SW 1271 (cell line): ENCODE measurements at regions not wholly inside any gene's neighbourhood (a gene's known extent, or its start where the extent isn't known, plus 50 kb on each side); places are given as distances from the start of the nearest gene placed in this dataset.
"Not testable (repeated sequence)": the region's sequence is repeated elsewhere in the genome, so short reads cannot be mapped to it uniquely, and the experiment has no call there.

Experiments used
- DNase-seq, 2 experiments: peaks; one replicate each; lab custom pipeline; 2025; lab: John Stamatoyannopoulos, UW

- no peak for DNase-seq
Measured at GRCh38 chr22:23395530-23396361, 184.3 kb downstream of the IGLL1 start.

GRCh38 chr22:23394525-23395326, 185.4 kb downstream of the IGLL1 start:
- DNase-seq: no peak

DNA sequence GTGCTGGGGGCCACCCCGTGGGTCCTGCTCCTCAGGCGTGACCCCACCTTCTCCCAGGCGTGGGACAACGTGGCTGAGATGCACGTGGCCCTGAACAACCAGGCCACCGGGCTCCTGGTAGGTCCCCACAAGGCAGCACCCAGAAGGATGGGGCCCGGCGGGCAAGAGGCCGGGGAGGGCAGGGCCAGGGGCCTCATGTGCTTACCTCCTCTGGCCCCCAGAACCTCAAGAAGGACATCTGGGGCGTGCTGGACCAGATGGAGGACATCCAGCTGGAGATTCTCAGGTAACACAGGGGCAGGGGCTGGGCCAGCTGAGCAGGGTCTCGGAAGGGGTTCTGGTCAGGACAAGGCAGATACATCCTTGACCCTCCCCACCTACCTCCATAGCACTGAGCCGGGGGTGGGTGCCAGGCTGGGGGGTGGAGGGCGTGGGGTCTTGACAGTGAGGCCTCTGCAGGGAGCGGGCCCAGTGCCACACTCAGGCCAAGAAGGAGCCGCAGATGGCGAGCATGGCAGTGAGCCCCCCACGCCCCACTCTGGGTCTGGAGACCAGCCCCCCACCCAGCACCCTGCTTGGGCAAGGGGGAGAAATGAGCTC, 186.3 kb downstream of the IGLL1 start:
- DNase-seq: no peak

GRCh38 chr22:23393199-23393598, 186.9 kb downstream of the IGLL1 start:
- DNase-seq: not testable (repeated sequence)

DNA sequence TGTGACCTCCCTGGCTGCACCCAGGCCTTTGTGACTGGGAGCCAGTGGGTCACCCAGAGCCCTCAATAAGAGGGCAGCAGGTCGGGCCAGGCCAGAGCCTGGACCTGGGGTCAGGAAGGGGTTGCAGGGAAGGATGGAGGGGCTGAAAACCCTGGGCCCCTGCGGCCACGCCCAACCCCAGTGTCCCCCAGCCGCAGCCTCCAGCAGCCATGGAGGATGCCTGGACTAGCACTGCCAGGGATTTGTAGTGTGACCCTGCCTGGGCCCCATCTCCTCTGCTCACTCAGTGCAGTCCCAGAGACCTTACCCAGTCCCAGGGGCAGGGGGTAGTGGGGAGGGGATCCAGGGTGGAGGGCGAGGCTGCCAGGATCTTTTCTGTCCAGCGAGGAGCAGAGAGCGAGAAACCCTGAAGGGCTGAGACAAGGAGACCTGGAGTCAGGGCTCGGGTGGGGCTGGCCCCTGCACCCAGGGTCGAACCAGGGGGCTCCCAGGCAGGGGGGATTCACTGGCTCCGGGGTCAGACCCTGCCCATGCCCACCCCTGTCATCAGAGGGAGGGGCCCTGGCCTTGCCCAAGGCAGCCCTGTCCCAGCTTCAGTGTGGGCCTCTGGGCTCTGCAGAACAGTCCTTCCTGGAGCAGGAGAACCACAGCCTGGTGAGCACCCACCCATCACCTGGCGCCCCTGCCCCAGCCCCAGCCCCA, 187.5 kb downstream of the IGLL1 start:
- no peak for DNase-seq

DNA sequence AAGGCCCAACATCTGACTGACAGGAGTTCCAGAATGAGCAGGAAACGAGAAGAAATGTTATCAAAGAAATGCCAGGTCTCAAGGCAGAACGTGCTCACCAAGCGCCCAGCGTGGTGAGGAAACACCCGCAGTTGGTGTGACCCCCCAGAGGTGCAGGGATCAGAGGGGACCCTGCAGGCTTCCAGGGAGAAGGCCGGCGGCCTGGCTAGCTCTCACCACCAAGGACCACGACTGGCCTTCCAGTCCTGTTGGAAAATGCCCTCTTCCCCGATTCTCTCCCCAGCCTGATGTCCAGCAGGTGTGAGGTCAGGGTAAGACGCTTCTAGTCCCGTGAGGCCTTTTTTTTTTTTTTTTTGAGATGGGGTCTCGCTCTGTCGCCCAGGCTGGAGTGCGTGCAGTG, 189.1 kb downstream of the IGLL1 start:
- DNase-seq: no peak

- DNase-seq: no peak
Measured at GRCh38 chr22:23389271-23390071, 190.6 kb downstream of the IGLL1 start.

GRCh38 chr22:23388517-23388890, 191.6 kb downstream of the IGLL1 start:
- no peak for DNase-seq

GRCh38 chr22:23387827-23388516, 192.1 kb downstream of the IGLL1 start:
- DNase-seq: no peak

DNA sequence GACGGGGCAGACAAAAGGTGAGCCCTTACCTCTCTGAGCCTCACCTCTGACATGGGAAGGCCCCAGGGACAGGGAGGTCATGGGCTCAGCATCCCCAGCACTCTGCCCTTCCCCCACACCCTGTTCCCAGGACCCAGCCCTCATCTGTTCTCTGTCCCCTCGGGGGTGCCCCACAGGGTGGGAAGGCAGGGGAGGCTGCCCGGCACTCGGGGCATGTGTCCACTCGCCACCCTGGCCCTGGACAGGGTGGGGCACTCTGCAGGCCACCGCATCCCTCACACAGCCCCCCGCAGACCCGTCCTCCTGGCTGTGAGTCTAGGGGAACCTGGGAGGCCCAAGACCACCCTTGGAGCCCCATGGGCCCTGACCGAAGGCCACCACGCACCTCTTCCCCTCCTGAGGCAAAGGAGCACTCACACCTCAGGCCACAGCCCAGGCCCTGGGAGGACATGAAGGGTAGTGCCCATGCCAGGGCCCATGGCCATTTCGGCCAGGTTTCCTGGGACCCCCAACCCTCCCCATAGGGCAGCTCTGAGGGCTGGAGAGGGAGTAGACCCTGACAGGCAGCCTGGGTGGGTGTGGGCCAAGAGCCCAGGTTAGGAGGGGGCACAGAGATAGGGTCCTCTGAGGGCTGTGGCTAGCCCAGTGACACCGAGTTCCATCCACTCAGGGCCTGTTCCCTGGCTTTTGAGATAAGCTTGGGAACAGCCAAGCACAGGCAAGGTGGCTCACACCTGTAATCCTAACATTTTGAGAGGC, 193.1 kb downstream of the IGLL1 start:
- no peak for DNase-seq

GRCh38 chr22:23385678-23386631, 194.1 kb downstream of the IGLL1 start:
- peak in 1 of 2 experiments; percentile 35 for DNase-seq

DNA sequence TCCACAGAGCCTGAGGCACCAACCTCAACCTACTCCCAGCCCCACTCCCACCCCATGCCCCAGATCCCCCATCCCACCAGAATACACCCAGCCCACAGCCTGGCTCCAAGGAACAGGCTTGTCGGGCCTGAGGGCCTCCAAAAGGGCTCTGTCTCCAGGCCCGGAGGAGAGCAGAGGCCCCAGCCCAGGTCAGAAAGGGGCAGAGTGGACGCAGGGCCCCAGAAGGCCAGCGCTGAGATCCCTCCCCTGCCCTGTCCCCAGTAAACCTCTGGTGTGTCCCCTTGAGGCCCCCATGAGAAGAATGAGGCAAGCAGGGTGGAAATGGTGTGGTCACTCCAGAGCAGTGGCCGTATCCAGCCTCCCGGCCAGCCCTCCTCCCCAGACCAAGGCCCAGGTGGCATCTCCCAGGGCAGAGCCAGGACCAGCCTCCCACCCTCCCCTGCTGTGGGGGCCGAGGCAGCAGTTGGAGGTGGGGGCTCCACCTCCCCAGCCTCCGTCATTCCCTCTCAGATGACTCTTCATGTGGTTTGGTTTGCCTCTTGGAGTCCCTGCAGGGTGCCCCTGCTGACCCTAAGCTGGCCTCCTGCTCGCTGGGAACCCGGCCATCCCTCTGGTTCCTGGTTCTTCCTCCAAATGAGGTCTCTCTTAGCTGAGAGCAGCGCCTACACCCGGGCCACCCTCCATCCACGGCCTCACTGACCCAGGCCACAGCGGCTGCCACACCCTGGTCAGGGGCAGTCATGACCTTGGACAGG, 195.0 kb downstream of the IGLL1 start:
- no peak for DNase-seq

- DNase-seq: no peak
Measured at GRCh38 chr22:23384431-23384830, 195.7 kb downstream of the IGLL1 start.

DNA sequence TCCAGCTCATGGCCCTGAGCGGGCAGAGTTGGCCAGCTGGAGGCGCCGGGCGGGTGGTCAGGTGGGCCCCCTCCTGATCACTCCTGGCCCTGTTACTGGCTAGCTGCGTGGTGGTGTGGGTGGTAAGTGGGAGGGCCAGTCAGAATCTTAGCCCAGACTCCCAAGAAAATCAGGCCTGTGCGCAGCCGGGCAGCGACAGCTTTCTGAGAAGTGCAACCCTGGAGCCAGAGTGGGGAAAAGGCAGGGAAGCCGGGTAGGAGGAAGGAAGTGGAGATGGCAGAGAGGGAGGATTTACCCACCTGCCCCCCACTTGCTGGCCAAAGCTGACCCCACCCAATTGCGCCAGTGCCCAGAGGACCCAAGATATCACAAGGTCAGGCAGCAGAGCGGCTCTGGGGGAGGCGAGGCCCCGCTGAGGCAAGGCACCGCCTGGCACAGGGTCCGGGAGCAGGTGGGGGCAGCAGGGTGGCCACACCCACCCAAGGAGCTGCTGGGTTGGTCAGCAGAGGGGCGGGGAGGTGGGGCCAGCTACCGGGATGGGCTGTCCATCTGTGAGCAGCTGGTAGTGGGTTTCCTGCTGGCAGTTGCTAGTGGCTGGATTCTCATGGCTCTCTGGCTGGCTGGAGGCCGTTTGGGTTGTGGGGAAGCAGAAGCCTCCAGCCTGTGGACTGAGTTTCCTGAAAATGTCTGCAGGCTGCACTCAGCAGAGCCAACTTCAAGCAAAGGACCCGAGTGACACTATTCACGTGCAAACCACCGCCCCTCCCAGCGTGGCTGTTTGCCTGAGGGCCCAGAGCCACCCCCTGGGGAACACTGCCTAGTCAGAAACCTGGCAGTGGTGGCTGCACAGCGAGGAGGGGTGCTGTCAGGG, 196.4 kb downstream of the IGLL1 start:
- no peak for DNase-seq

DNA sequence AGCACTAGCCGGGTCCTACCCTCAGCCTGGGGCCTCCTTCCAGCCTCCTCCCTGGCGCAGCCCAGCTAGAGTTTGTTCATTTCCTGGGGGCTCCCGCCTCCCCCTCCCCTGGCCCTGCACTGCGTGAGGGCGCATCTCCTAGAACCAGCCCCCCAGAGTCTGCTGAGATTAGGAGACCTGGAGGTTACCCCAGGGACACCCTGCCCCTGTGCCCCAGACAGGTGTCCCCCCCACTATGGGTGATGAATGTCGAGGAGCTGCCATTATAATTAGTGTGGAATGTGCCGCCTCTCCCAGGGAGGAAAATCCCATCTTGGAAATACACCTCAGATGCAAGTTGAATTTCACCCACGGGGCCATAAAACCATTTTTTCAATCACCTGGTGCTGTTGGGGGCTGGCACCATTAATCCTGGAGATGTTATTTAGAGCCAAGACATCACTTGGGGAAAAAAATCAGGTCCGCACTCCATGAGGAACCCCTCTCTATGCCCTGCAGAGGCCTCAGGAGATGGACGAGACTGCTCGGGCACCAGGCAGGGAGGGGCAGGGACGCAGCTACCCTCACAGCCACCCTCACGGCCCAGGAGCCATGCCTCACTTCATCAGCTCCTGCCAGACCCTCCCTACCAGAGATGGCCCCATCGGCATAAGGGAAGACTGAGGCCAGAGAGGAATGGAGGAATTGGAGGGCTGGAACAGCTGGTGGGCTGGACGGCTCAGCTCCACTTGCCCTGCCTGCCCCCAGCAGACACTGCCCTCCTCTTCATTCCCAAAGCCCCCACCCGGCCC, 197.5 kb downstream of the IGLL1 start:
- DNase-seq: no peak
